ENCODE measurements at regions not wholly inside any gene's neighbourhood (a gene's known extent, or its start where the extent isn't known, plus 50 kb on each side); places are given as distances from the start of the nearest gene placed in this dataset.
"Not testable (repeated sequence)": the region's sequence is repeated elsewhere in the genome, so short reads cannot be mapped to it uniquely, and the experiment has no call there.

DNA sequence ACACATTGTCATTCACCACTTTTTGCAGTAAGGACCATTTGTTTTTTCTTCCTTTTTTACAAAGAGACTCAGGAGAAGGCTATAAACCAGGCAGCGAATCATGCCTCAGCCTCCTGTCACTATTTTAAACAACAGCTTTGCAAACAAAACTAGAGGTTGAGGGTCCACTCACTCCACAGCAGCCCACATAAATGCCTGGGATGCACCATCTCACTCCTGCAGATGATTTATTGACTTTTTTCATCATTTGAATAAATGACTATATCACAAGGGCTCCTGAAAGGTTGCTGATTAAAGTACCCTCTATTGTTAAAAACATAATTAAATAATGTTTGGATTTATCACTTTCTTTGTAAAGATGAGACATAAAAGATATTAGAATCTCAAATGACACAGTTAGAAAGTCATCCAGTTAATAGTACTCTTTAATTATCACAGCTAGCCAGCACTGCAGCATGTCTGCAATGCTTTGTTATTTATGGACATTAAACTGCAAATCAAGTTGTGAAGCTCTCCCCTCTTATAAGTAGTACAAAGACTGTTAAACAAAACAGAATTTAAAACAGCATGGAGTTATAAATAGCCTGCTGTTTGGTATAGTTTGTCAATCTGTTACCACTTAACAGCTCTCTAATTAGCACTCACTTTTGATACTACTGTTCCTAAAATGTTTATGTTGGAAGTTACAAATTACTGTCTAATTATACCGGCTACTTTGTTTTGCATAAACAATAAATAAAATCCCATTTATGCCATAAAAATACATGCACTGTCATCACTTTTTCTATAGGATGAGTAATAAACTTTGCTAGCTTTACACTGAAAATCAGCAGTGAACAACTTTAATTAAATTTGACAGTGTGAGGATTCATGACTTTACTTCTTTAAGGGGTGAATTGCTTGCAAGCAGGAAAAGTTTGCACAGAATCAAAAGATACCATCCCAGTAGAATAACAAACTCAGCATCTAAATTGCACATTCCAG, 853.2 kb downstream of the UQCRFS1 start:
- Histone ChIP-seq H3K27ac (ENCODE audit: low read length) (no peak overlapping the region), H3K36me3 (ENCODE audit: control insufficient read depth in 2 of 2, extremely low read depth in 1 of 2, insufficient read depth in 1 of 2, low read length in 1 of 2) (no peaks in the 10 kb centered on the region), H3K4me3 (ENCODE audit: control insufficient read depth in 1 of 2, extremely low read depth in 1 of 2, low read length in 1 of 2) (no peak overlapping the region), H3K4me1 (ENCODE audit: control insufficient read depth in 1 of 2, extremely low read depth in 1 of 2, insufficient read depth in 2 of 2, low read length in 2 of 2) (no peaks in the 10 kb centered on the region), H3K9me3 (no peaks in the 10 kb centered on the region), H3K27me3 (replicated peaks in 1 of 2; ENCODE audit: control insufficient read depth in 2 of 2, extremely low read depth in 1 of 2, insufficient read depth in 2 of 2, low read length in 1 of 2) (no peaks in the 10 kb centered on the region)
- CTCF ChIA-PET: no interaction called here
- no peak for ATAC-seq (replicated peaks in 1 of 4)
- Mint-ChIP-seq H3K9me3 (peaks cover 11 to 16% (median 14%) of the 10 kb centered on the region in 3 donors), H3K4me1 (no peaks in the 10 kb centered on the region), H3K36me3 (no peaks in the 10 kb centered on the region), H3K27me3 (peaks cover 0 to 3% of the 10 kb centered on the region in 2 donors), H3K4me3 (no peak overlapping the region), H3K27ac (no peak overlapping the region)
- POLR2A ChIA-PET: interaction anchor here in 1 of 2 donors (0.6 kb wide), 1 partner anchor 105 kb away, joined by 3 read pairs; no protein-coding TSS in a partner anchor
- 100% methylated on average over 1 of the region's 2 CpGs for WGBS (ENCODE audit: insufficient coverage)
- no peak for DNase-seq

DNA sequence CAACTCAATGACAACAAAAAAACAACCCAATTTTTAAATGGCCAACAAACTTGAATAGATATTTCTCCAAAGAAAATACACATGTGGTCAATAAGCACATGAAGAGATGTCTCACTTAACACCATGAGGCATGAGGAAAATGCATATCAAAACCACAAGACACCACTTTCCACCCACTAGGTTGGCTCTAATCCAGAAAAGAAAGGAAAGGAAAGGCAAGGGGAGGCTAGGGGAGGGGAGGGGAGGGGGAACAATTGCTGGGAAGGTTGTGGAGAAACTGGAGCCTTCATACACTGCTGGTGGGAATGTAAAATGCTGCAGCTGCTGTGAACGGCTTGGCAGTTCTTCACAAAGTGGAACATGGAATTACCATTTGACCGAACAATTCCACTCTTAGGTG, 854.3 kb downstream of the UQCRFS1 start:
- no peak for DNase-seq
- H3K4me3 ChIP-seq (ENCODE audit: control insufficient read depth in 1 of 2, extremely low read depth in 1 of 2, low read length in 1 of 2): no peak overlapping the region
- H3K9me3 ChIP-seq: no peaks in the 10 kb centered on the region
- no peaks in the 10 kb centered on the region for H3K27me3 ChIP-seq (replicated peaks in 1 of 2; ENCODE audit: control insufficient read depth in 2 of 2, extremely low read depth in 1 of 2, insufficient read depth in 2 of 2, low read length in 1 of 2)
- H3K4me3 Mint-ChIP-seq: no peak overlapping the region
- peaks cover 13 to 24% (median 14%) of the 10 kb centered on the region in 3 donors for H3K9me3 Mint-ChIP-seq
- ChIA-PET CTCF (no interaction called here), POLR2A (no interaction called here)
- no peaks in the 10 kb centered on the region for H3K4me1 ChIP-seq (ENCODE audit: control insufficient read depth in 1 of 2, extremely low read depth in 1 of 2, insufficient read depth in 2 of 2, low read length in 2 of 2)
- H3K27ac ChIP-seq (ENCODE audit: low read length): no peak overlapping the region
- WGBS (ENCODE audit: insufficient coverage): 80% methylated on average over 1 of the region's 2 CpGs
- peaks cover 0 to 3% of the 10 kb centered on the region in 2 donors for H3K27me3 Mint-ChIP-seq
- H3K27ac Mint-ChIP-seq: no peak overlapping the region
- ATAC-seq (replicated peaks in 1 of 4): no peak
- H3K4me1 Mint-ChIP-seq: no peaks in the 10 kb centered on the region
- no peaks in the 10 kb centered on the region for H3K36me3 Mint-ChIP-seq
- no peaks in the 10 kb centered on the region for H3K36me3 ChIP-seq (ENCODE audit: control insufficient read depth in 2 of 2, extremely low read depth in 1 of 2, insufficient read depth in 1 of 2, low read length in 1 of 2)

- H3K4me3 ChIP-seq (ENCODE audit: control insufficient read depth in 1 of 2, extremely low read depth in 1 of 2, low read length in 1 of 2): no peak overlapping the region
- H3K27ac ChIP-seq (ENCODE audit: low read length): no peak overlapping the region
- H3K27me3 ChIP-seq (replicated peaks in 1 of 2; ENCODE audit: control insufficient read depth in 2 of 2, extremely low read depth in 1 of 2, insufficient read depth in 2 of 2, low read length in 1 of 2): no peaks in the 10 kb centered on the region
- Mint-ChIP-seq H3K27ac (no peak overlapping the region), H3K9me3 (peaks cover 0 to 32% (median 10%) of the 10 kb centered on the region in 3 donors), H3K4me3 (no peak overlapping the region), H3K4me1 (no peaks in the 10 kb centered on the region), H3K27me3 (no peaks in the 10 kb centered on the region), H3K36me3 (no peaks in the 10 kb centered on the region)
- DNase-seq (no peak), ATAC-seq (replicated peaks in 1 of 4) (no peak)
- CTCF ChIA-PET: no interaction called here
- no peaks in the 10 kb centered on the region for H3K36me3 ChIP-seq (ENCODE audit: control insufficient read depth in 2 of 2, extremely low read depth in 1 of 2, insufficient read depth in 1 of 2, low read length in 1 of 2)
- POLR2A ChIA-PET: no interaction called here
- no peaks in the 10 kb centered on the region for H3K9me3 ChIP-seq
- WGBS (ENCODE audit: insufficient coverage): 63% methylated on average over 2 of the region's 3 CpGs
- no peaks in the 10 kb centered on the region for H3K4me1 ChIP-seq (ENCODE audit: control insufficient read depth in 1 of 2, extremely low read depth in 1 of 2, insufficient read depth in 2 of 2, low read length in 2 of 2)
Observed at GRCh38 chr19:28351761-28352160, 861.2 kb downstream of the UQCRFS1 start.

DNA sequence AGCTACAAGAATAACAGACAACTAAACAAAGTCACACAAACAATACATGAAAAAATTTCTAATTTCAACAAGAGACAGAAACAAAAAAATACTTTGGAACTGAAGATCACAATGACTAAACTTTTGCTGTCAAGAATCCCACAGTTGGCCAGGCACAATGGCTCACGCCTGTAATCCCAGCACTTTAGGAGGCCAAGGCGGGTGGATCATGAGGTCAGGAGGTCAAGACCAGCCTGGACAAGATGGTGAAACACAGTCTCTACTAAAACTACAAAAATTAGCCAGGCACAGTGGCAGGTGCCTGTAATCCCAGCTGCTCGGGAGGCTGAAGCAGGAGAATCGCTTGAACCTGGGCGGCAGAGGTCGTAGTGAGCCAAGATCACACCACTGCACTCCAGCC, 861.6 kb downstream of the UQCRFS1 start:
- H3K9me3 ChIP-seq; H3K36me3 Mint-ChIP-seq; H3K27ac ChIP-seq (ENCODE audit: low read length); H3K4me3 Mint-ChIP-seq; DNase-seq; H3K4me1 Mint-ChIP-seq; H3K27me3 ChIP-seq (replicated peaks in 1 of 2; ENCODE audit: control insufficient read depth in 2 of 2, extremely low read depth in 1 of 2, insufficient read depth in 2 of 2, low read length in 1 of 2); H3K36me3 ChIP-seq (ENCODE audit: control insufficient read depth in 2 of 2, extremely low read depth in 1 of 2, insufficient read depth in 1 of 2, low read length in 1 of 2); H3K27me3 Mint-ChIP-seq; CTCF ChIA-PET; H3K27ac Mint-ChIP-seq; POLR2A ChIA-PET; H3K4me3 ChIP-seq (ENCODE audit: control insufficient read depth in 1 of 2, extremely low read depth in 1 of 2, low read length in 1 of 2); H3K4me1 ChIP-seq (ENCODE audit: control insufficient read depth in 1 of 2, extremely low read depth in 1 of 2, insufficient read depth in 2 of 2, low read length in 2 of 2); ATAC-seq (replicated peaks in 1 of 4): not testable (repeated sequence)
- peaks cover 0 to 32% (median 10%) of the 10 kb centered on the region in 3 donors for H3K9me3 Mint-ChIP-seq
- WGBS (ENCODE audit: insufficient coverage): 94% methylated on average over 4 of the region's 6 CpGs

- Mint-ChIP-seq H3K27me3 (no peaks in the 10 kb centered on the region), H3K4me3 (no peak overlapping the region), H3K36me3 (no peaks in the 10 kb centered on the region), H3K4me1 (no peaks in the 10 kb centered on the region), H3K9me3 (peaks cover 0 to 32% (median 10%) of the 10 kb centered on the region in 3 donors), H3K27ac (no peak overlapping the region)
- DNase-seq (no peak), ATAC-seq (replicated peaks in 1 of 4) (no peak)
- H3K27me3 ChIP-seq (replicated peaks in 1 of 2; ENCODE audit: control insufficient read depth in 2 of 2, extremely low read depth in 1 of 2, insufficient read depth in 2 of 2, low read length in 1 of 2): no peaks in the 10 kb centered on the region
- no peak overlapping the region for H3K27ac ChIP-seq (ENCODE audit: low read length)
- H3K4me3 ChIP-seq (ENCODE audit: control insufficient read depth in 1 of 2, extremely low read depth in 1 of 2, low read length in 1 of 2): no peak overlapping the region
- no peaks in the 10 kb centered on the region for H3K36me3 ChIP-seq (ENCODE audit: control insufficient read depth in 2 of 2, extremely low read depth in 1 of 2, insufficient read depth in 1 of 2, low read length in 1 of 2)
- H3K9me3 ChIP-seq: no peaks in the 10 kb centered on the region
- WGBS (ENCODE audit: insufficient coverage): 75% methylated on average over 5 of the region's 5 CpGs
- ChIA-PET CTCF (no interaction called here), POLR2A (no interaction called here)
- no peaks in the 10 kb centered on the region for H3K4me1 ChIP-seq (ENCODE audit: control insufficient read depth in 1 of 2, extremely low read depth in 1 of 2, insufficient read depth in 2 of 2, low read length in 2 of 2)
Observed at GRCh38 chr19:28350673-28351072, 862.3 kb downstream of the UQCRFS1 start.

DNA sequence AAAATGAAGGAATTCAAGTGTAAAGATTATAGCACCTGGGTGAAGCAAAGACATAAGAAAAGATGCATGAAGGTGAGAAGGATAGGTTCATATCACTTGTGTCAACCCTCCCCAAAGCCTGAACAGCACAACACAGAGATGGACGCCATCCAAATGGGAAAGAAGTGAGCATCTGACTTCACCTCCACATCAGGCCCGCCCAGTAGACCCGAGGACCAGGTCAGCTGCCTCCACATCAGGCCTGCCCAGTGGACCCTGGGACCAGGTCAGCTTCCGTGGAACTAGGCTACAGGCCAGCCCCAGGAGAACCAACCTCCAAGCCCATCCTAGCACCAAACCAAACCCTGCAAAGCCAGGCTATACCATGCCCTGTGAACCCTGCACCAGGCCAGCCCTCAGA, 862.9 kb downstream of the UQCRFS1 start:
- H3K27me3 ChIP-seq (replicated peaks in 1 of 2; ENCODE audit: control insufficient read depth in 2 of 2, extremely low read depth in 1 of 2, insufficient read depth in 2 of 2, low read length in 1 of 2): no peaks in the 10 kb centered on the region
- no peaks in the 10 kb centered on the region for H3K36me3 ChIP-seq (ENCODE audit: control insufficient read depth in 2 of 2, extremely low read depth in 1 of 2, insufficient read depth in 1 of 2, low read length in 1 of 2)
- ATAC-seq (replicated peaks in 1 of 4) (no peak), DNase-seq (no peak)
- no peaks in the 10 kb centered on the region for H3K4me1 ChIP-seq (ENCODE audit: control insufficient read depth in 1 of 2, extremely low read depth in 1 of 2, insufficient read depth in 2 of 2, low read length in 2 of 2)
- H3K4me3 Mint-ChIP-seq: no peak overlapping the region
- H3K27ac Mint-ChIP-seq: no peak overlapping the region
- WGBS (ENCODE audit: insufficient coverage): 76% methylated on average over 4 of the region's 4 CpGs
- ChIA-PET POLR2A (no interaction called here), CTCF (interaction anchor here in 1 of 2 donors (0.6 kb wide), 1 partner anchor 756 kb away, joined by 4 read pairs; no protein-coding TSS in a partner anchor)
- H3K27ac ChIP-seq (ENCODE audit: low read length): no peak overlapping the region
- peaks cover 0 to 32% (median 10%) of the 10 kb centered on the region in 3 donors for H3K9me3 Mint-ChIP-seq
- no peaks in the 10 kb centered on the region for H3K27me3 Mint-ChIP-seq
- H3K4me3 ChIP-seq (ENCODE audit: control insufficient read depth in 1 of 2, extremely low read depth in 1 of 2, low read length in 1 of 2): no peak overlapping the region
- no peaks in the 10 kb centered on the region for H3K4me1 Mint-ChIP-seq
- H3K9me3 ChIP-seq: no peaks in the 10 kb centered on the region
- no peaks in the 10 kb centered on the region for H3K36me3 Mint-ChIP-seq
